ENCODE measurements at regions not wholly inside any gene's neighbourhood (a gene's known extent, or its start where the extent isn't known, plus 50 kb on each side); places are given as distances from the start of the nearest gene placed in this dataset.
"Not testable (repeated sequence)": the region's sequence is repeated elsewhere in the genome, so short reads cannot be mapped to it uniquely, and the experiment has no call there.

DNA sequence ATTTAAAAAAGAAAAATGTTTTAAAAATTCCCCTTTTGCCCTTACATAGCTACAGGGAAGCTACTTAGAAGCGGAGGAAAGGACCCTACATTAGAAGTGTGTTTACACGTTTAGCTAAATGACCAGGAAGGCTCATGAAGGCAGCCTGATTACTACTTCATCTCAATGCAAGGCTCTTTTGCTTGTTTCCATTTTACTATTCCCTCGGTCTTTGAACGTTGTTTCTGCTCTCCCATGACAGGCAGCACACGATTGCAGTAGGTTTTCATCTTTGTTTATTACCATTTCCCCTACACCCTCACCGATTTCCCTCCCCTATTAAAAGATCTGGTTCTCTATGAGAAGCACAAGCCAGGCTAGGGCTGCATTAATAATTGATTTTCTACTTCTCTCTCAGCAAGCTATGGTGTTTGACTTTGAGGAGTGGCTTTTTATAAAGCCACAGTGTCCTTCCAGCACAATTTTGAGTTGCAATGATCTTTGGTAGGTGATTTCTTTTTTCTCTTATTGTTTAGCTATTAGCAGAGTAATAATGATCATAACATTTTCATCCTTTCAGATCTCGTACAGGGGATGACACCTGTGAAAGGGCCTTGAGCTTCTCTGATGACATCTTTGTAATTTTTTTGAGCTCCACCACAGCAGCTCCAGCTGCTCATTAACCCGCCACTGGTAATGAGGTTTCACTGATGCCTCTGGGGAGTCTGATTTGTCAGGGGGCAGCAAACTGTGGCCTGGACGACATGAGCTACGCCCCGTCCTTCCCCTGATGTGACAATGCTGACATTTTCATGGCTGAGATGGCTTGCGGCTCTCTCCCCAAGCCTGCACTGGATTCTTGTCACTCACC lies 670.3 kb downstream of the UQCRFS1 start:
- H3K4me3 ChIP-seq (ENCODE audit: low read depth, low read length) = no peak overlapping the region
- TF ChIP-seq, protein P1, sequence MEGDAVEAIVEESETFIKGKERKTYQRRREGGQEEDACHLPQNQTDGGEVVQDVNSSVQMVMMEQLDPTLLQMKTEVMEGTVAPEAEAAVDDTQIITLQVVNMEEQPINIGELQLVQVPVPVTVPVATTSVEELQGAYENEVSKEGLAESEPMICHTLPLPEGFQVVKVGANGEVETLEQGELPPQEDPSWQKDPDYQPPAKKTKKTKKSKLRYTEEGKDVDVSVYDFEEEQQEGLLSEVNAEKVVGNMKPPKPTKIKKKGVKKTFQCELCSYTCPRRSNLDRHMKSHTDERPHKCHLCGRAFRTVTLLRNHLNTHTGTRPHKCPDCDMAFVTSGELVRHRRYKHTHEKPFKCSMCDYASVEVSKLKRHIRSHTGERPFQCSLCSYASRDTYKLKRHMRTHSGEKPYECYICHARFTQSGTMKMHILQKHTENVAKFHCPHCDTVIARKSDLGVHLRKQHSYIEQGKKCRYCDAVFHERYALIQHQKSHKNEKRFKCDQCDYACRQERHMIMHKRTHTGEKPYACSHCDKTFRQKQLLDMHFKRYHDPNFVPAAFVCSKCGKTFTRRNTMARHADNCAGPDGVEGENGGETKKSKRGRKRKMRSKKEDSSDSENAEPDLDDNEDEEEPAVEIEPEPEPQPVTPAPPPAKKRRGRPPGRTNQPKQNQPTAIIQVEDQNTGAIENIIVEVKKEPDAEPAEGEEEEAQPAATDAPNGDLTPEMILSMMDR (IDR thresholded peaks at IDR 0.05; ENCODE audit: low read depth, low read length) = no peak
- TF ChIP-seq, protein P2, sequence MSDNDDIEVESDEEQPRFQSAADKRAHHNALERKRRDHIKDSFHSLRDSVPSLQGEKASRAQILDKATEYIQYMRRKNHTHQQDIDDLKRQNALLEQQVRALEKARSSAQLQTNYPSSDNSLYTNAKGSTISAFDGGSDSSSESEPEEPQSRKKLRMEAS (IDR thresholded peaks at IDR 0.05; ENCODE audit: low read depth, low read length) = no peak
- TF ChIP-seq MYC (IDR thresholded peaks at IDR 0.05; ENCODE audit: low read depth, low read length) (no peak), POLR2A (IDR thresholded peaks at IDR 0.05; ENCODE audit: extremely low read depth, insufficient read length) (no peak)
- DNase-seq (ENCODE audit: low read depth) = no peak

DNA sequence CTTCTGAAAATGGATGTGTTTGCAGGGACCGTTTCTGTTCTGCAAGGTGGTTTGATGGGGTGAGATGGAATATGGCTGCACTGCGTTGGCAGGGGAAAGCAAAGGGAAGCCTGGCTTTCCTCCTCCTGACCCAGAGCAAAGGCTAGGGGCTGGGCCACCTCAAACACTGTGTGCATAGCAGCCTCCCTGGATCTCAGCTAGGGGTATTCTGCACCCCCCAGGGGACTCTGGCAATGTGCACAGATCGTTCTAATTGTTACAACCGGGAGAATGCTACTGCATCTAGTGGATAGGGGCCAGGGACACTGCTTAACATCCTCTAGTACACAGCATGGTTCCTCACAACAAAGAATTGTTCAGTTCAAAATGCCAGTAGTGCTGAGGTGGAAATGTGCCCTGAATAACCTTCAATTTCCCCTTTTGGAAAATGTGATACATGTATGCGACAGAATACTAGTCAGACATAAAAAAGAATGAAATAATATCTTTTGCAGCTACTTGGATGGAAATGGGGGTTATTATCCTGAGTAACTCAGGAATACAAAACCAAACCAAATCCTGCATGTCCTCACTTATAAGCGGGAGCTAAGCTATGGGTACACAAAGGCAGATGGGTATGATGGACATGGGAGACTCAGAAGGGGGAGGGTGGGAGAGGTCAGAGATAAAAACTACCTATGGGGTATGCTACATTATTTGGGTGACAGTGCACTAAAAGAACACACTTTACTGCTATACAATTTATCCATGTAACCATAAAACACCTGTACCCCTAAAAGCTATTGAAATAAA lies 671.2 kb downstream of the UQCRFS1 start:
- H3K4me3 ChIP-seq (ENCODE audit: low read depth, low read length) = no peak overlapping the region
- no peak for DNase-seq (ENCODE audit: low read depth)
- TF ChIP-seq POLR2A (IDR thresholded peaks at IDR 0.05; ENCODE audit: extremely low read depth, insufficient read length) (no peak), MYC (IDR thresholded peaks at IDR 0.05; ENCODE audit: low read depth, low read length) (no peak)
- TF ChIP-seq, protein P1 (IDR thresholded peaks at IDR 0.05; ENCODE audit: low read depth, low read length) = no peak
- TF ChIP-seq, protein P2 (IDR thresholded peaks at IDR 0.05; ENCODE audit: low read depth, low read length) = no peak

DNA sequence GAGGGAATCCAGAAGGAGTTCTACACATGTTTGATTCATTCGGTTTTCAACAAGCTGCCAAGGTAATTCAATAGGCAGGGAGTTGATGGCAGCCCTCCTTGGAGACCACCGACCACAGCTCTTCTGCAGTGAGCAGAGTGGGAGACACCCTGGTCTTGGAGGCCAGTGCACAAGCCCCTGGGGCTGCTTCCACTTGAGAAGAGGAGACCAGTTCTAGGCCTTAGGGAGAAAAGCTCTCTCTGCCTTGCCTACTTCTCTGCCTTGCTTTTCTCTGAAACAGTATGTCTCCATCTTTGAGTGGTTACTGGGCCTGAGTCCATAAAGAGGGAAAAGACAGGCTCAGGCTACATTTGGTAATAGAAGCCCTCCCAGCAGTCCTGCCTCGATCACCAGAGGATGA lies 671.9 kb downstream of the UQCRFS1 start:
- DNase-seq (ENCODE audit: low read depth) = no peak
- TF ChIP-seq, protein P2 (IDR thresholded peaks at IDR 0.05; ENCODE audit: low read depth, low read length) = no peak
- no peak for TF ChIP-seq MYC (IDR thresholded peaks at IDR 0.05; ENCODE audit: low read depth, low read length)
- TF ChIP-seq, protein P1 (IDR thresholded peaks at IDR 0.05; ENCODE audit: low read depth, low read length) = no peak
- no peak for TF ChIP-seq POLR2A (IDR thresholded peaks at IDR 0.05; ENCODE audit: extremely low read depth, insufficient read length)

DNA sequence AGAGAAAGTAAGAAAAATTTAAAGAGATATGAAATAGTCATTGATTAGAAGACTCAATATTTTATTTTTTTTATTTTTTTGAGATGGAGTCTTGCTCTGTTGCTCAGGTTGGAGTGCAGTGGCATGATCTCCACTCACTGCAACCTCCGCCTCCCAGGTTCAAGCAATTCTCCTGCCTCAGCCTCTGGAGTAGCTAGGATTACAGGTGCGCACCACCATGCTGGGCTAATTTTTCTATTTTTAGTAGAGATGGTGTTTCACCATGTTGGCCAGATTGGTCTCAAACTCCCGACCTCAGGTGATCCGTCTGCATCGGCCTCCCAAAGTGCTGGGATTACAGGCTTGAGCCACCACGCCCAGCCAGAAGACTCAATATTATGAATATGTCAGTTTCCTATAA lies 672.6 kb downstream of the UQCRFS1 start:
- H3K4me3 ChIP-seq (ENCODE audit: low read depth, low read length); DNase-seq (ENCODE audit: low read depth): not testable (repeated sequence)

More for the DNA sequence above, 671.9 kb downstream of the UQCRFS1 start:
- no peak overlapping the region for H3K4me3 ChIP-seq (ENCODE audit: low read depth, low read length)

DNA sequence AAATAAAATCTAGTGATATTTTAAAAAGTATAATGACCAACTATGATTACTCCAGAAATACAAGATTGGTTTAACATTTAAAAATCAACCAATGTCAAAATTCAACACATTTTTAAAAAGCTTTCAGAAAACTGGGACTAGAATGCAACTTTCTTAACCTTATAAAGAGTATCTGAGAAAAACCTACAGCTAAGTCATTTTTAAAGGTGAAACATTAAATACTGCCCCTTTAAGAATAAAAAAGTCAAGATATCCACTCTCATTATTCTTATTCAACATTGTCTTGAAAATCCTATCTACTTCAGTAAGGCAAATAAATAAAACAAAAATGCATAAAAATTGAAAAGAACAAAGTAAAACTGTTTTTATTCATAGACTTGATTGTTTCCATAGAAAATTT lies 673.2 kb downstream of the UQCRFS1 start:
- no peak overlapping the region for H3K4me3 ChIP-seq (ENCODE audit: low read depth, low read length)
- no peak for DNase-seq (ENCODE audit: low read depth)
- TF ChIP-seq, protein P2 (IDR thresholded peaks at IDR 0.05; ENCODE audit: low read depth, low read length) = no peak
- TF ChIP-seq, protein P1 (IDR thresholded peaks at IDR 0.05; ENCODE audit: low read depth, low read length) = no peak
- no peak for TF ChIP-seq MYC (IDR thresholded peaks at IDR 0.05; ENCODE audit: low read depth, low read length)
- no peak for TF ChIP-seq POLR2A (IDR thresholded peaks at IDR 0.05; ENCODE audit: extremely low read depth, insufficient read length)

DNA sequence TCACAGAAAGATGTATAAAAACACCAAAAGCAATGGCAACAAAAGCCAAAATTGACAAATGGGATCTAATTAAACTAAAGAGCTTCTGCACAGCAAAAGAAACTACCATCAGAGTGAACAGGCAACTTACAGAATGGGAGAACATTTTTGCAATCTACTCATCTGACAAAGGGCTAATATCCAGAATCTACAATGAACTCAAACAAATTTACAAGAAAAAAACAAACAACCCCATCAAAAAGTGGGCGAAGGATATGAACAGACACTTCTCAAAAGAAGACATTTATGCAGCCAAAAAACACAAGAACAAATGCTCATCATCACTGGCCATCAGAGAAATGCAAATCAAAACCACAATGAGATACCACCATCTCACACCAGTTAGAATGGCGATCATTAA lies 674.4 kb downstream of the UQCRFS1 start:
- H3K4me3 ChIP-seq (ENCODE audit: low read depth, low read length); DNase-seq (ENCODE audit: low read depth): not testable (repeated sequence)
